SU-DHL-6 (cell line): ENCODE measurements at regions not wholly inside any gene's neighbourhood (a gene's known extent, or its start where the extent isn't known, plus 50 kb on each side); places are given as distances from the start of the nearest gene placed in this dataset.

Experiments
- CTCF ChIP-seq: fragments of 200-600 bp; sonication (generic); IDR thresholded peaks from one replicate; pipeline ENCODE4 v1.5.1; 2017; ENCODE audit warnings: antibody characterized with exemption, mild to moderate bottlenecking, low read length, moderate library complexity; ENCODE audit not compliant: insufficient read depth, poor library complexity, severe bottlenecking
- EZH2phosphoT487 ChIP-seq: fragments of 200-600 bp; sonication (generic), shearing (Covaris generic); conservative IDR thresholded peaks from 2 replicates; pipeline ENCODE4 v1.6.1; 2018; ENCODE audit warnings: mild to moderate bottlenecking, antibody characterized with exemption, low read length, moderate library complexity, mixed read lengths

- TF ChIP-seq CTCF (no peak), EZH2phosphoT487 (no peak)
Observed at GRCh38 chr11:109604481-109605400, 182.8 kb downstream of the C11orf87 start.
